Esophagus mucosa (tissue), 1 donor: ENCODE measurements at regions not wholly inside any gene's neighbourhood (a gene's known extent, or its start where the extent isn't known, plus 50 kb on each side); places are given as distances from the start of the nearest gene placed in this dataset.

Experiments
- ATAC-seq: fragments of 200-7000 bp; cut with Tn5 transposase; one replicate; pipeline ENCODE4 v1.9.1; 2020
- donor health status: DM: yes; HTN: yes; CAD: no.

GRCh38 chr22:46079093-46079860 lies 71.0 kb upstream of the PPARA start:
- no peak for ATAC-seq

GRCh38 chr22:46079861-46080821 lies 70.2 kb upstream of the PPARA start:
- ATAC-seq = peak; percentile 41

- ATAC-seq = no peak
Observed at GRCh38 chr22:46081036-46081830, 69.1 kb upstream of the PPARA start.

GRCh38 chr22:46081831-46082210 lies 68.5 kb upstream of the PPARA start:
- ATAC-seq = no peak

- no peak for ATAC-seq
Observed at GRCh38 chr22:46082633-46083032, 67.7 kb upstream of the PPARA start.

- no peak for ATAC-seq
Observed at GRCh38 chr22:46083383-46084350, 66.7 kb upstream of the PPARA start.

GRCh38 chr22:46084376-46084775 lies 66.0 kb upstream of the PPARA start:
- no peak for ATAC-seq

- ATAC-seq = peak; percentile 42
Observed at GRCh38 chr22:46084943-46085827, 65.1 kb upstream of the PPARA start.

GRCh38 chr22:46085828-46086576 lies 64.3 kb upstream of the PPARA start:
- ATAC-seq = peak; percentile 74

GRCh38 chr22:46086577-46087335 lies 63.6 kb upstream of the PPARA start:
- peak; percentile 1 for ATAC-seq

- ATAC-seq = no peak
Observed at GRCh38 chr22:46087336-46087690, 63.0 kb upstream of the PPARA start.

- peak; percentile 30 for ATAC-seq
Observed at GRCh38 chr22:46087816-46088277, 62.5 kb upstream of the PPARA start.

- no peak for ATAC-seq
Observed at GRCh38 chr22:46088541-46089311, 61.6 kb upstream of the PPARA start.

GRCh38 chr22:46089426-46090035 lies 60.8 kb upstream of the PPARA start:
- ATAC-seq = no peak

GRCh38 chr22:46090036-46090591 lies 60.2 kb upstream of the PPARA start:
- ATAC-seq = peak; percentile 1

GRCh38 chr22:46090631-46091201 lies 59.6 kb upstream of the PPARA start:
- ATAC-seq = peak; percentile 19
